ENCODE measurements at regions not wholly inside any gene's neighbourhood (a gene's known extent, or its start where the extent isn't known, plus 50 kb on each side); places are given as distances from the start of the nearest gene placed in this dataset.

GRCh38 chr6:134531611-134532010 lies 213.7 kb upstream of the SGK1 start:
- no peak for DNase-seq
- H2BK5ac ChIP-seq (ENCODE audit: low read depth, low read length, poor library complexity, severe bottlenecking) = no peak overlapping the region
- H3K79me1 ChIP-seq (replicated peaks; ENCODE audit: low read length, poor library complexity, severe bottlenecking) = no peaks in the 10 kb centered on the region
- H4K91ac ChIP-seq (ENCODE audit: low read length) = no peak overlapping the region
- H2BK120ac ChIP-seq (ENCODE audit: low read depth, low read length) = no peak overlapping the region
- no peak overlapping the region for H3K27ac ChIP-seq (ENCODE audit: low read length, poor library complexity, severe bottlenecking)
- no peaks in the 10 kb centered on the region for H3K27me3 ChIP-seq (ENCODE audit: control insufficient read depth in 1 of 2, insufficient read depth in 1 of 2, low read length in 2 of 2)
- H3K4ac ChIP-seq (ENCODE audit: low read depth in 1 of 2, low read length in 2 of 2) = no peak overlapping the region
- H2BK15ac ChIP-seq (ENCODE audit: low read depth, poor library complexity, severe bottlenecking) = no peak overlapping the region
- no peak overlapping the region for H2BK12ac ChIP-seq (ENCODE audit: low read length in 2 of 2)
- no peak overlapping the region for H3K9ac ChIP-seq (ENCODE audit: low read length)
- H3K14ac ChIP-seq (ENCODE audit: low read length in 2 of 2) = no peak overlapping the region
- no peaks in the 10 kb centered on the region for H3K36me3 ChIP-seq (ENCODE audit: control insufficient read depth in 1 of 2, insufficient read depth in 2 of 2, low read depth in 1 of 2, low read length in 2 of 2)
- no peak overlapping the region for H3K23ac ChIP-seq (ENCODE audit: low read length in 2 of 2)
- peaks cover 1% of the 10 kb centered on the region for H3K4me1 ChIP-seq (ENCODE audit: control insufficient read depth, insufficient read depth, low read depth, low read length)
- H3K4me2 ChIP-seq (ENCODE audit: low read length, poor library complexity, severe bottlenecking) = no peak overlapping the region
- H3K9me3 ChIP-seq (ENCODE audit: control insufficient read depth, low read length) = no peaks in the 10 kb centered on the region
- no peak overlapping the region for H2AK5ac ChIP-seq (ENCODE audit: low read length, severe bottlenecking)
- H3K4me3 ChIP-seq (ENCODE audit: insufficient read depth in 1 of 2, low read depth in 1 of 2, low read length in 2 of 2) = no peak overlapping the region
- no peak overlapping the region for H2AFZ ChIP-seq (ENCODE audit: low read depth, low read length)
- H3K18ac ChIP-seq (ENCODE audit: low read depth in 1 of 2, low read length in 2 of 2) = no peak overlapping the region
- no peak overlapping the region for H4K8ac ChIP-seq (ENCODE audit: low read length)

- no peak overlapping the region for H3K4me2 ChIP-seq (ENCODE audit: low read length, poor library complexity, severe bottlenecking)
- no peak overlapping the region for H3K9ac ChIP-seq (ENCODE audit: low read length)
- H3K79me1 ChIP-seq (replicated peaks; ENCODE audit: low read length, poor library complexity, severe bottlenecking) = no peaks in the 10 kb centered on the region
- no peak overlapping the region for H2BK15ac ChIP-seq (ENCODE audit: low read depth, poor library complexity, severe bottlenecking)
- H3K27ac ChIP-seq (ENCODE audit: low read length, poor library complexity, severe bottlenecking) = no peak overlapping the region
- H4K91ac ChIP-seq (ENCODE audit: low read length) = no peak overlapping the region
- no peaks in the 10 kb centered on the region for H3K36me3 ChIP-seq (ENCODE audit: control insufficient read depth in 1 of 2, insufficient read depth in 2 of 2, low read depth in 1 of 2, low read length in 2 of 2)
- H3K4me1 ChIP-seq (ENCODE audit: control insufficient read depth, insufficient read depth, low read depth, low read length) = peaks cover 1% of the 10 kb centered on the region
- H2AK5ac ChIP-seq (ENCODE audit: low read length, severe bottlenecking) = no peak overlapping the region
- WGBS = 100% methylated on average over 2 of the region's 2 CpGs
- H3K9me3 ChIP-seq (ENCODE audit: control insufficient read depth, low read length) = no peaks in the 10 kb centered on the region
- H3K4me3 ChIP-seq (ENCODE audit: insufficient read depth in 1 of 2, low read depth in 1 of 2, low read length in 2 of 2) = no peak overlapping the region
- H4K8ac ChIP-seq (ENCODE audit: low read length) = no peak overlapping the region
- no peak overlapping the region for H3K4ac ChIP-seq (ENCODE audit: low read depth in 1 of 2, low read length in 2 of 2)
- H2AFZ ChIP-seq (ENCODE audit: low read depth, low read length) = no peak overlapping the region
- no peak overlapping the region for H3K14ac ChIP-seq (ENCODE audit: low read length in 2 of 2)
- no peak overlapping the region for H2BK12ac ChIP-seq (ENCODE audit: low read length in 2 of 2)
- no peak overlapping the region for H2BK5ac ChIP-seq (ENCODE audit: low read depth, low read length, poor library complexity, severe bottlenecking)
- no peak overlapping the region for H3K23ac ChIP-seq (ENCODE audit: low read length in 2 of 2)
- no peak overlapping the region for H2BK120ac ChIP-seq (ENCODE audit: low read depth, low read length)
- no peak overlapping the region for H3K18ac ChIP-seq (ENCODE audit: low read depth in 1 of 2, low read length in 2 of 2)
- no peak for DNase-seq
- no peaks in the 10 kb centered on the region for H3K27me3 ChIP-seq (ENCODE audit: control insufficient read depth in 1 of 2, insufficient read depth in 1 of 2, low read length in 2 of 2)
These were observed 213.3 kb upstream of the SGK1 start for GRCh38 chr6:134531188-134531551.

GRCh38 chr6:134529921-134530320 lies 212.0 kb upstream of the SGK1 start:
- no peak overlapping the region for H3K14ac ChIP-seq (ENCODE audit: low read length in 2 of 2)
- no peaks in the 10 kb centered on the region for H3K79me1 ChIP-seq (replicated peaks; ENCODE audit: low read length, poor library complexity, severe bottlenecking)
- no peak overlapping the region for H4K91ac ChIP-seq (ENCODE audit: low read length)
- H2AK5ac ChIP-seq (ENCODE audit: low read length, severe bottlenecking) = no peak overlapping the region
- no peaks in the 10 kb centered on the region for H3K4me1 ChIP-seq (ENCODE audit: control insufficient read depth, insufficient read depth, low read depth, low read length)
- no peaks in the 10 kb centered on the region for H3K27me3 ChIP-seq (ENCODE audit: control insufficient read depth in 1 of 2, insufficient read depth in 1 of 2, low read length in 2 of 2)
- H3K9me3 ChIP-seq (ENCODE audit: control insufficient read depth, low read length) = no peaks in the 10 kb centered on the region
- no peak overlapping the region for H3K27ac ChIP-seq (ENCODE audit: low read length, poor library complexity, severe bottlenecking)
- no CpG with 5 or more reads among the region's 4 CpGs for WGBS
- no peak overlapping the region for H2AFZ ChIP-seq (ENCODE audit: low read depth, low read length)
- no peak overlapping the region for H4K8ac ChIP-seq (ENCODE audit: low read length)
- no peak overlapping the region for H2BK120ac ChIP-seq (ENCODE audit: low read depth, low read length)
- no peak overlapping the region for H3K4ac ChIP-seq (ENCODE audit: low read depth in 1 of 2, low read length in 2 of 2)
- no peak overlapping the region for H3K23ac ChIP-seq (ENCODE audit: low read length in 2 of 2)
- DNase-seq = peak; percentile 45
- no peak overlapping the region for H2BK15ac ChIP-seq (ENCODE audit: low read depth, poor library complexity, severe bottlenecking)
- no peak overlapping the region for H3K4me2 ChIP-seq (ENCODE audit: low read length, poor library complexity, severe bottlenecking)
- H3K18ac ChIP-seq (ENCODE audit: low read depth in 1 of 2, low read length in 2 of 2) = no peak overlapping the region
- no peak overlapping the region for H2BK12ac ChIP-seq (ENCODE audit: low read length in 2 of 2)
- no peak overlapping the region for H2BK5ac ChIP-seq (ENCODE audit: low read depth, low read length, poor library complexity, severe bottlenecking)
- H3K36me3 ChIP-seq (ENCODE audit: control insufficient read depth in 1 of 2, insufficient read depth in 2 of 2, low read depth in 1 of 2, low read length in 2 of 2) = no peaks in the 10 kb centered on the region
- H3K9ac ChIP-seq (ENCODE audit: low read length) = no peak overlapping the region
- H3K4me3 ChIP-seq (ENCODE audit: insufficient read depth in 1 of 2, low read depth in 1 of 2, low read length in 2 of 2) = no peak overlapping the region

GRCh38 chr6:134529305-134529704 lies 211.4 kb upstream of the SGK1 start:
- H3K14ac ChIP-seq (ENCODE audit: low read length in 2 of 2) = no peak overlapping the region
- H2BK12ac ChIP-seq (ENCODE audit: low read length in 2 of 2) = no peak overlapping the region
- H3K79me1 ChIP-seq (replicated peaks; ENCODE audit: low read length, poor library complexity, severe bottlenecking) = no peaks in the 10 kb centered on the region
- no peak overlapping the region for H2BK120ac ChIP-seq (ENCODE audit: low read depth, low read length)
- no peak overlapping the region for H2BK5ac ChIP-seq (ENCODE audit: low read depth, low read length, poor library complexity, severe bottlenecking)
- H3K23ac ChIP-seq (ENCODE audit: low read length in 2 of 2) = no peak overlapping the region
- H3K9me3 ChIP-seq (ENCODE audit: control insufficient read depth, low read length) = no peaks in the 10 kb centered on the region
- H2BK15ac ChIP-seq (ENCODE audit: low read depth, poor library complexity, severe bottlenecking) = no peak overlapping the region
- no peak overlapping the region for H4K91ac ChIP-seq (ENCODE audit: low read length)
- no peak overlapping the region for H3K27ac ChIP-seq (ENCODE audit: low read length, poor library complexity, severe bottlenecking)
- H2AFZ ChIP-seq (ENCODE audit: low read depth, low read length) = no peak overlapping the region
- H3K18ac ChIP-seq (ENCODE audit: low read depth in 1 of 2, low read length in 2 of 2) = no peak overlapping the region
- no peak for DNase-seq
- no peak overlapping the region for H3K4me3 ChIP-seq (ENCODE audit: insufficient read depth in 1 of 2, low read depth in 1 of 2, low read length in 2 of 2)
- H2AK5ac ChIP-seq (ENCODE audit: low read length, severe bottlenecking) = no peak overlapping the region
- H3K27me3 ChIP-seq (ENCODE audit: control insufficient read depth in 1 of 2, insufficient read depth in 1 of 2, low read length in 2 of 2) = no peaks in the 10 kb centered on the region
- no peak overlapping the region for H3K4ac ChIP-seq (ENCODE audit: low read depth in 1 of 2, low read length in 2 of 2)
- H3K9ac ChIP-seq (ENCODE audit: low read length) = no peak overlapping the region
- no peaks in the 10 kb centered on the region for H3K4me1 ChIP-seq (ENCODE audit: control insufficient read depth, insufficient read depth, low read depth, low read length)
- H4K8ac ChIP-seq (ENCODE audit: low read length) = no peak overlapping the region
- H3K4me2 ChIP-seq (ENCODE audit: low read length, poor library complexity, severe bottlenecking) = no peak overlapping the region
- H3K36me3 ChIP-seq (ENCODE audit: control insufficient read depth in 1 of 2, insufficient read depth in 2 of 2, low read depth in 1 of 2, low read length in 2 of 2) = no peaks in the 10 kb centered on the region

Measured in mesenchymal stem cell (in vitro differentiated cells and primary cell).